IPS-15b (cell line): ENCODE measurements at regions not wholly inside any gene's neighbourhood (a gene's known extent, or its start where the extent isn't known, plus 50 kb on each side); places are given as distances from the start of the nearest gene placed in this dataset.

Experiments
- H3K27me3 ChIP-seq: one replicate; pipeline ENCODE4 v1.6.1; 2013; ENCODE audit warnings: low read length; ENCODE audit not compliant: control insufficient read depth, insufficient read depth
- H3K36me3 ChIP-seq: one replicate; pipeline ENCODE4 v1.6.1; 2013; ENCODE audit warnings: low read length; ENCODE audit not compliant: control insufficient read depth, insufficient read depth
- H3K4me1 ChIP-seq: one replicate; pipeline ENCODE4 v1.6.1; 2013; ENCODE audit warnings: mild to moderate bottlenecking, low read length; ENCODE audit not compliant: control insufficient read depth, insufficient read depth
- H3K4me3 ChIP-seq: one replicate; pipeline ENCODE4 v1.5.1; 2013; ENCODE audit warnings: low read depth, low read length
- H3K9ac ChIP-seq: one replicate; pipeline ENCODE4 v1.6.1; 2013; ENCODE audit warnings: low read depth, mild to moderate bottlenecking, low read length
- H3K9me3 ChIP-seq: one replicate; pipeline ENCODE4 v1.6.1; 2013; ENCODE audit warnings: mild to moderate bottlenecking, low read length; ENCODE audit not compliant: control insufficient read depth, insufficient read depth

GRCh38 chr18:30485078-30485477 is 557.5 kb downstream of the DSC3 start:
- H3K4me1 ChIP-seq, result no peaks in the 10 kb centered on the region
- no peak overlapping the region for H3K9ac ChIP-seq
- no peak overlapping the region for H3K4me3 ChIP-seq
- H3K27me3 ChIP-seq, result no peaks in the 10 kb centered on the region
- no peaks in the 10 kb centered on the region for H3K36me3 ChIP-seq
- no peaks in the 10 kb centered on the region for H3K9me3 ChIP-seq

GRCh38 chr18:30481871-30482270 is 560.7 kb downstream of the DSC3 start:
- no peak overlapping the region for H3K9ac ChIP-seq
- no peaks in the 10 kb centered on the region for H3K4me1 ChIP-seq
- no peaks in the 10 kb centered on the region for H3K9me3 ChIP-seq
- H3K27me3 ChIP-seq, result no peaks in the 10 kb centered on the region
- H3K36me3 ChIP-seq, result no peaks in the 10 kb centered on the region
- H3K4me3 ChIP-seq, result no peak overlapping the region

GRCh38 chr18:30469091-30469490 is 573.5 kb downstream of the DSC3 start:
- Histone ChIP-seq H3K4me1 (no peaks in the 10 kb centered on the region), H3K27me3 (no peaks in the 10 kb centered on the region), H3K36me3 (no peaks in the 10 kb centered on the region), H3K9ac (no peak overlapping the region), H3K4me3 (no peak overlapping the region), H3K9me3 (no peaks in the 10 kb centered on the region)

- Histone ChIP-seq H3K9ac (no peak overlapping the region), H3K36me3 (no peaks in the 10 kb centered on the region), H3K4me3 (no peak overlapping the region), H3K27me3 (no peaks in the 10 kb centered on the region), H3K9me3 (no peaks in the 10 kb centered on the region), H3K4me1 (no peaks in the 10 kb centered on the region)
These were observed 577.4 kb downstream of the DSC3 start for GRCh38 chr18:30465096-30465495.

GRCh38 chr18:30457156-30457555 is 585.4 kb downstream of the DSC3 start:
- Histone ChIP-seq H3K9ac (no peak overlapping the region), H3K27me3 (no peaks in the 10 kb centered on the region), H3K4me3 (no peak overlapping the region), H3K9me3 (no peaks in the 10 kb centered on the region), H3K36me3 (no peaks in the 10 kb centered on the region), H3K4me1 (no peaks in the 10 kb centered on the region)

GRCh38 chr18:30455741-30456140 is 586.8 kb downstream of the DSC3 start:
- Histone ChIP-seq H3K27me3 (no peaks in the 10 kb centered on the region), H3K36me3 (no peaks in the 10 kb centered on the region), H3K9ac (no peak overlapping the region), H3K4me1 (no peaks in the 10 kb centered on the region), H3K9me3 (no peaks in the 10 kb centered on the region), H3K4me3 (no peak overlapping the region)

GRCh38 chr18:30454920-30455319 is 587.6 kb downstream of the DSC3 start:
- Histone ChIP-seq H3K36me3 (no peaks in the 10 kb centered on the region), H3K27me3 (no peaks in the 10 kb centered on the region), H3K4me3 (no peak overlapping the region), H3K4me1 (no peaks in the 10 kb centered on the region), H3K9me3 (no peaks in the 10 kb centered on the region), H3K9ac (no peak overlapping the region)

GRCh38 chr18:30451981-30452380 is 590.6 kb downstream of the DSC3 start:
- H3K9me3 ChIP-seq, result no peaks in the 10 kb centered on the region
- H3K36me3 ChIP-seq, result no peaks in the 10 kb centered on the region

GRCh38 chr18:30450927-30451326 is 591.6 kb downstream of the DSC3 start:
- H3K9me3 ChIP-seq, result no peaks in the 10 kb centered on the region
- H3K36me3 ChIP-seq, result no peaks in the 10 kb centered on the region
- H3K27me3 ChIP-seq, result no peaks in the 10 kb centered on the region
- H3K4me3 ChIP-seq, result no peak overlapping the region
- no peaks in the 10 kb centered on the region for H3K4me1 ChIP-seq
- H3K9ac ChIP-seq, result no peak overlapping the region

More at GRCh38 chr18:30451981-30452380, 590.6 kb downstream of the DSC3 start:
- Histone ChIP-seq H3K4me1 (no peaks in the 10 kb centered on the region), H3K9ac (no peak overlapping the region), H3K27me3 (no peaks in the 10 kb centered on the region), H3K4me3 (no peak overlapping the region)

- Histone ChIP-seq H3K36me3 (no peaks in the 10 kb centered on the region), H3K4me3 (no peak overlapping the region), H3K4me1 (no peaks in the 10 kb centered on the region), H3K9ac (no peak overlapping the region), H3K27me3 (no peaks in the 10 kb centered on the region), H3K9me3 (no peaks in the 10 kb centered on the region)
These were observed 595.9 kb downstream of the DSC3 start for GRCh38 chr18:30446605-30447004.

GRCh38 chr18:30444544-30444943 is 598.0 kb downstream of the DSC3 start:
- H3K27me3 ChIP-seq, result no peaks in the 10 kb centered on the region
- no peak overlapping the region for H3K4me3 ChIP-seq
- H3K36me3 ChIP-seq, result no peaks in the 10 kb centered on the region
- no peak overlapping the region for H3K9ac ChIP-seq
- no peaks in the 10 kb centered on the region for H3K4me1 ChIP-seq
- H3K9me3 ChIP-seq, result no peaks in the 10 kb centered on the region

- Histone ChIP-seq H3K27me3 (no peaks in the 10 kb centered on the region), H3K4me1 (no peaks in the 10 kb centered on the region), H3K4me3 (no peak overlapping the region), H3K9me3 (no peaks in the 10 kb centered on the region), H3K9ac (no peak overlapping the region), H3K36me3 (no peaks in the 10 kb centered on the region)
These were observed 602.2 kb downstream of the DSC3 start for GRCh38 chr18:30440351-30440750.

- Histone ChIP-seq H3K4me3 (no peak overlapping the region), H3K27me3 (no peaks in the 10 kb centered on the region), H3K9me3 (no peaks in the 10 kb centered on the region), H3K36me3 (no peaks in the 10 kb centered on the region), H3K4me1 (no peaks in the 10 kb centered on the region), H3K9ac (no peak overlapping the region)
These were observed 603.4 kb downstream of the DSC3 start for GRCh38 chr18:30439174-30439573.
